WTC11 (cell line): ENCODE measurements at regions not wholly inside any gene's neighbourhood (a gene's known extent, or its start where the extent isn't known, plus 50 kb on each side); places are given as distances from the start of the nearest gene placed in this dataset.
"Not testable (repeated sequence)": the region's sequence is repeated elsewhere in the genome, so short reads cannot be mapped to it uniquely, and the experiment has no call there.

Experiments used
- ATAC-seq: fragments of 200-7000 bp; cut with Tn5 transposase; 2 replicates; pipeline ENCODE4 v1.10.0; 2021; ENCODE audit warnings: mild to moderate bottlenecking, moderate library complexity
- CTCF ChIA-PET: fragments of 300-600 bp; sonication (Branson Sonifier 250); formaldehyde crosslinking; loops from one replicate; lab custom pipeline; 2021; ENCODE audit warnings: antibody characterized with exemption; lab: Charles Lee
- POLR2A ChIA-PET: fragments of 350-600 bp; sonication (Branson Sonifier 250); formaldehyde crosslinking; loops from one replicate; lab custom pipeline; 2021; ENCODE audit warnings: antibody characterized with exemption; lab: Charles Lee
- DNase-seq: peaks from one replicate; pipeline ENCODE4 v3.0.0; 2021; ENCODE audit warnings: low spot score
- H3K27ac Mint-ChIP-seq: 2 replicates; pipeline ENCODE4 v1.8.0; 2021; ENCODE audit warnings: mixed read lengths
- H3K27me3 Mint-ChIP-seq: 2 replicates; pipeline ENCODE4 v1.8.0; 2021; ENCODE audit warnings: low read depth, mild to moderate bottlenecking, moderate library complexity, mixed read lengths
- H3K36me3 Mint-ChIP-seq: 2 replicates; pipeline ENCODE4 v1.8.0; 2021; ENCODE audit warnings: mixed read lengths
- H3K4me1 Mint-ChIP-seq: 2 replicates; pipeline ENCODE4 v1.8.0; 2022; ENCODE audit warnings: mixed read lengths
- H3K4me3 Mint-ChIP-seq: 2 replicates; pipeline ENCODE4 v1.8.0; 2021; ENCODE audit warnings: mild to moderate bottlenecking, moderate library complexity, mixed read lengths
- H3K9me3 Mint-ChIP-seq: 2 replicates; pipeline ENCODE4 v1.8.0; 2021; ENCODE audit warnings: mixed read lengths
- AFF4 ChIP-seq: sonication (generic); formaldehyde crosslinking; IDR thresholded peaks from 2 replicates; pipeline ENCODE4 v1.8.1; 2023; ENCODE audit warnings: mild to moderate bottlenecking, missing genetic modification reagents, borderline replicate concordance
- ARID4B ChIP-seq: sonication (generic); formaldehyde crosslinking; IDR thresholded peaks from 2 replicates; pipeline ENCODE4 v1.8.0; 2023; ENCODE audit warnings: missing genetic modification reagents, mild to moderate bottlenecking, borderline replicate concordance
- ATF6 ChIP-seq: sonication (generic); formaldehyde crosslinking; IDR thresholded peaks from 2 replicates; pipeline ENCODE4 v1.8.1; 2023; ENCODE audit warnings: mild to moderate bottlenecking, missing genetic modification reagents
- FOXP4 ChIP-seq: sonication (generic); formaldehyde crosslinking; IDR thresholded peaks from 2 replicates; pipeline ENCODE4 v1.8.0; 2022; ENCODE audit warnings: mild to moderate bottlenecking, missing genetic modification reagents
- TEAD1 ChIP-seq: sonication (generic); formaldehyde crosslinking; IDR thresholded peaks from 2 replicates; pipeline ENCODE4 v1.8.0; 2022; ENCODE audit warnings: mild to moderate bottlenecking, missing genetic modification reagents
- TEAD4 ChIP-seq: sonication (generic); formaldehyde crosslinking; IDR thresholded peaks from 2 replicates; pipeline ENCODE4 v1.8.0; 2022; ENCODE audit warnings: mild to moderate bottlenecking, missing genetic modification reagents
- ZNF281 ChIP-seq: sonication (generic); formaldehyde crosslinking; IDR thresholded peaks from 2 replicates; pipeline ENCODE4 v1.8.0; 2023; ENCODE audit warnings: mild to moderate bottlenecking, missing genetic modification reagents
- ZNF396 ChIP-seq: fragments of 250-450 bp; sonication (Bioruptor Pico); IDR thresholded peaks from 2 replicates; pipeline ENCODE4 v1.8.0; 2021; ENCODE audit warnings: mild to moderate bottlenecking, moderate library complexity, borderline replicate concordance
- ZNF423 ChIP-seq: fragments of 250-450 bp; sonication (Bioruptor Pico); IDR thresholded peaks from 2 replicates; pipeline ENCODE4 v2.1.2; 2022; ENCODE audit warnings: mild to moderate bottlenecking, moderate library complexity
- ZNF532 ChIP-seq: fragments of 250-450 bp; sonication (Bioruptor Pico); IDR thresholded peaks from 2 replicates; pipeline ENCODE4 v1.9.0; 2021; ENCODE audit warnings: mild to moderate bottlenecking, borderline replicate concordance

- TF ChIP-seq AFF4 (CRISPR knock-in tag) (no peak), ZNF396 (CRISPR knock-in tag) (no peak), FOXP4 (CRISPR knock-in tag) (no peak), ZNF423 (no peak), ZNF532 (no peak)
Measured at GRCh38 chr11:67780056-67780455, 105.6 kb upstream of the ALDH3B2 start (continued).

GRCh38 chr11:67779189-67779875 lies 104.9 kb upstream of the ALDH3B2 start:
- H3K27ac Mint-ChIP-seq, H3K36me3 Mint-ChIP-seq, CTCF ChIA-PET, H3K4me1 Mint-ChIP-seq, H3K27me3 Mint-ChIP-seq, DNase-seq, POLR2A ChIA-PET, H3K9me3 Mint-ChIP-seq, H3K4me3 Mint-ChIP-seq, ATAC-seq: not testable (repeated sequence)

GRCh38 chr11:67776852-67777520 lies 102.6 kb upstream of the ALDH3B2 start:
- Mint-ChIP-seq H3K27me3 (peaks cover 18% of the 10 kb centered on the region), H3K36me3 (no peaks in the 10 kb centered on the region), H3K4me3 (no peak overlapping the region), H3K27ac (no peak overlapping the region), H3K4me1 (peaks cover 4% of the 10 kb centered on the region; the same call in 1 of the 2 replicates), H3K9me3 (no peaks in the 10 kb centered on the region)
- ChIA-PET CTCF (no interaction called here), POLR2A (no interaction called here)
- no peak for DNase-seq
- no peak for ATAC-seq
- TF ChIP-seq ATF6 (CRISPR knock-in tag) = no peak
- no peak for TF ChIP-seq ARID4B
- TF ChIP-seq ZNF281 (CRISPR knock-in tag) = no peak
- TF ChIP-seq TEAD1 (CRISPR knock-in tag) = no peak
- TF ChIP-seq TEAD4 (CRISPR knock-in tag) = no peak
